Liver (tissue), 3 donors: ENCODE measurements at regions not wholly inside any gene's neighbourhood (a gene's known extent, or its start where the extent isn't known, plus 50 kb on each side); places are given as distances from the start of the nearest gene placed in this dataset.

Experiments used
- FOXA1 ChIP-seq: IDR thresholded peaks from 2 replicates; pipeline ENCODE4 v1.6.1; 2016; ENCODE audit warnings: antibody characterized with exemption
- GABPA ChIP-seq, 2 donors: IDR thresholded peaks in 1 of 2; conservative IDR thresholded peaks in 1 of 2; 2 replicates each; pipeline ENCODE4 v1.6.1; 2016; ENCODE audit warnings: antibody characterized with exemption in 2 of 2, mild to moderate bottlenecking in 1 of 2, moderate library complexity in 1 of 2
- JUND ChIP-seq, 2 donors: IDR thresholded peaks; 2 replicates each; pipeline ENCODE4 v1.6.1; 2016; ENCODE audit warnings: antibody characterized with exemption in 2 of 2
- RAD21 ChIP-seq, 2 donors: IDR thresholded peaks; 2 replicates each; pipeline ENCODE4 v1.6.1; 2016; ENCODE audit warnings: antibody characterized with exemption in 2 of 2, mild to moderate bottlenecking in 2 of 2
- TAF1 ChIP-seq: conservative IDR thresholded peaks from 2 replicates; pipeline ENCODE4 v1.6.1; 2016; ENCODE audit warnings: antibody characterized with exemption, mild to moderate bottlenecking
- TF ChIP-seq, protein P1 (sequence below): fragments of 150-350 bp; IDR thresholded peaks from 2 replicates; pipeline ENCODE4 v1.5.1; 2017; ENCODE audit warnings: improper control_type of control experiment, low read depth, low read length; ENCODE audit not compliant: missing input control
- TF ChIP-seq, protein P2 (sequence below): IDR thresholded peaks from 2 replicates; pipeline ENCODE4 v1.6.1; 2016; ENCODE audit warnings: antibody characterized with exemption
- TF ChIP-seq, protein P3 (sequence below): IDR thresholded peaks from 2 replicates; pipeline ENCODE4 v1.6.1; 2016; ENCODE audit warnings: antibody characterized with exemption
- TF ChIP-seq, protein P4 (sequence below): IDR thresholded peaks from 2 replicates; pipeline ENCODE4 v1.6.1; 2016; ENCODE audit warnings: antibody characterized with exemption, mild to moderate bottlenecking
- donor health status: healthy.
- donor health status: healthy.

DNA sequence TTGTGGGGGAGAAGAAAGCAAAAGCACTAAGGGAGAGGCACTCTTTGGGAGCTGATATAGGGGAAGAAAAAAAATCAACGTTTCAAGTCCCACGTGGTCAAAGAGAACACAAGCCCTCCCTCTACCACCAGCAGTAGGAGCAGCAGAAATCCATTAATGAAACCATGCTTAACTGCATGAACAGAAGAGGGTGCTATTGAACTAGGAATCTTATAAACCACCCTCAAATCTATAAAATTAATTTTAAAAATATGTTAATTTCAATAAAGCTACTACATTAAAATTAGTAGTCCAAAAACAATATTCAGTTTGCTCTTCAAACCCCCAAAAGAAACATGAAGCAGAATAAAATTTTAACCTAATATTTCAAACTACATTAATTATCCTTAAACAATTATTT, 147.8 kb downstream of the TMEM18 start:
- TF ChIP-seq GABPA (IDR thresholded peaks at IDR 0.05 in 1 of 2, conservative IDR thresholded peaks at IDR 0.05 in 1 of 2) (no peak), FOXA1 (no peak), TAF1 (no peak), RAD21 (IDR thresholded peaks at IDR 0.05) (no peak), JUND (IDR thresholded peaks at IDR 0.05) (no peak)
- TF ChIP-seq, protein P1, sequence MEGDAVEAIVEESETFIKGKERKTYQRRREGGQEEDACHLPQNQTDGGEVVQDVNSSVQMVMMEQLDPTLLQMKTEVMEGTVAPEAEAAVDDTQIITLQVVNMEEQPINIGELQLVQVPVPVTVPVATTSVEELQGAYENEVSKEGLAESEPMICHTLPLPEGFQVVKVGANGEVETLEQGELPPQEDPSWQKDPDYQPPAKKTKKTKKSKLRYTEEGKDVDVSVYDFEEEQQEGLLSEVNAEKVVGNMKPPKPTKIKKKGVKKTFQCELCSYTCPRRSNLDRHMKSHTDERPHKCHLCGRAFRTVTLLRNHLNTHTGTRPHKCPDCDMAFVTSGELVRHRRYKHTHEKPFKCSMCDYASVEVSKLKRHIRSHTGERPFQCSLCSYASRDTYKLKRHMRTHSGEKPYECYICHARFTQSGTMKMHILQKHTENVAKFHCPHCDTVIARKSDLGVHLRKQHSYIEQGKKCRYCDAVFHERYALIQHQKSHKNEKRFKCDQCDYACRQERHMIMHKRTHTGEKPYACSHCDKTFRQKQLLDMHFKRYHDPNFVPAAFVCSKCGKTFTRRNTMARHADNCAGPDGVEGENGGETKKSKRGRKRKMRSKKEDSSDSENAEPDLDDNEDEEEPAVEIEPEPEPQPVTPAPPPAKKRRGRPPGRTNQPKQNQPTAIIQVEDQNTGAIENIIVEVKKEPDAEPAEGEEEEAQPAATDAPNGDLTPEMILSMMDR: no peak
- TF ChIP-seq, protein P2, sequence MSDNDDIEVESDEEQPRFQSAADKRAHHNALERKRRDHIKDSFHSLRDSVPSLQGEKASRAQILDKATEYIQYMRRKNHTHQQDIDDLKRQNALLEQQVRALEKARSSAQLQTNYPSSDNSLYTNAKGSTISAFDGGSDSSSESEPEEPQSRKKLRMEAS: no peak
- TF ChIP-seq, protein P3, sequence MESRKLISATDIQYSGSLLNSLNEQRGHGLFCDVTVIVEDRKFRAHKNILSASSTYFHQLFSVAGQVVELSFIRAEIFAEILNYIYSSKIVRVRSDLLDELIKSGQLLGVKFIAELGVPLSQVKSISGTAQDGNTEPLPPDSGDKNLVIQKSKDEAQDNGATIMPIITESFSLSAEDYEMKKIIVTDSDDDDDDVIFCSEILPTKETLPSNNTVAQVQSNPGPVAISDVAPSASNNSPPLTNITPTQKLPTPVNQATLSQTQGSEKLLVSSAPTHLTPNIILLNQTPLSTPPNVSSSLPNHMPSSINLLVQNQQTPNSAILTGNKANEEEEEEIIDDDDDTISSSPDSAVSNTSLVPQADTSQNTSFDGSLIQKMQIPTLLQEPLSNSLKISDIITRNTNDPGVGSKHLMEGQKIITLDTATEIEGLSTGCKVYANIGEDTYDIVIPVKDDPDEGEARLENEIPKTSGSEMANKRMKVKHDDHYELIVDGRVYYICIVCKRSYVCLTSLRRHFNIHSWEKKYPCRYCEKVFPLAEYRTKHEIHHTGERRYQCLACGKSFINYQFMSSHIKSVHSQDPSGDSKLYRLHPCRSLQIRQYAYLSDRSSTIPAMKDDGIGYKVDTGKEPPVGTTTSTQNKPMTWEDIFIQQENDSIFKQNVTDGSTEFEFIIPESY: no peak
- TF ChIP-seq, protein P4, sequence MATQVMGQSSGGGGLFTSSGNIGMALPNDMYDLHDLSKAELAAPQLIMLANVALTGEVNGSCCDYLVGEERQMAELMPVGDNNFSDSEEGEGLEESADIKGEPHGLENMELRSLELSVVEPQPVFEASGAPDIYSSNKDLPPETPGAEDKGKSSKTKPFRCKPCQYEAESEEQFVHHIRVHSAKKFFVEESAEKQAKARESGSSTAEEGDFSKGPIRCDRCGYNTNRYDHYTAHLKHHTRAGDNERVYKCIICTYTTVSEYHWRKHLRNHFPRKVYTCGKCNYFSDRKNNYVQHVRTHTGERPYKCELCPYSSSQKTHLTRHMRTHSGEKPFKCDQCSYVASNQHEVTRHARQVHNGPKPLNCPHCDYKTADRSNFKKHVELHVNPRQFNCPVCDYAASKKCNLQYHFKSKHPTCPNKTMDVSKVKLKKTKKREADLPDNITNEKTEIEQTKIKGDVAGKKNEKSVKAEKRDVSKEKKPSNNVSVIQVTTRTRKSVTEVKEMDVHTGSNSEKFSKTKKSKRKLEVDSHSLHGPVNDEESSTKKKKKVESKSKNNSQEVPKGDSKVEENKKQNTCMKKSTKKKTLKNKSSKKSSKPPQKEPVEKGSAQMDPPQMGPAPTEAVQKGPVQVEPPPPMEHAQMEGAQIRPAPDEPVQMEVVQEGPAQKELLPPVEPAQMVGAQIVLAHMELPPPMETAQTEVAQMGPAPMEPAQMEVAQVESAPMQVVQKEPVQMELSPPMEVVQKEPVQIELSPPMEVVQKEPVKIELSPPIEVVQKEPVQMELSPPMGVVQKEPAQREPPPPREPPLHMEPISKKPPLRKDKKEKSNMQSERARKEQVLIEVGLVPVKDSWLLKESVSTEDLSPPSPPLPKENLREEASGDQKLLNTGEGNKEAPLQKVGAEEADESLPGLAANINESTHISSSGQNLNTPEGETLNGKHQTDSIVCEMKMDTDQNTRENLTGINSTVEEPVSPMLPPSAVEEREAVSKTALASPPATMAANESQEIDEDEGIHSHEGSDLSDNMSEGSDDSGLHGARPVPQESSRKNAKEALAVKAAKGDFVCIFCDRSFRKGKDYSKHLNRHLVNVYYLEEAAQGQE: no peak
